Embryonic facial prominence (tissue), 1 donor: ENCODE measurements at regions not wholly inside any gene's neighbourhood (a gene's known extent, or its start where the extent isn't known, plus 50 kb on each side); places are given as distances from the start of the nearest gene placed in this dataset.

Source experiments
- DNase-seq: peaks from one replicate; pipeline ENCODE4 v3.0.0-alpha.2; 2016; ENCODE audit errors: extremely low spot score

DNA sequence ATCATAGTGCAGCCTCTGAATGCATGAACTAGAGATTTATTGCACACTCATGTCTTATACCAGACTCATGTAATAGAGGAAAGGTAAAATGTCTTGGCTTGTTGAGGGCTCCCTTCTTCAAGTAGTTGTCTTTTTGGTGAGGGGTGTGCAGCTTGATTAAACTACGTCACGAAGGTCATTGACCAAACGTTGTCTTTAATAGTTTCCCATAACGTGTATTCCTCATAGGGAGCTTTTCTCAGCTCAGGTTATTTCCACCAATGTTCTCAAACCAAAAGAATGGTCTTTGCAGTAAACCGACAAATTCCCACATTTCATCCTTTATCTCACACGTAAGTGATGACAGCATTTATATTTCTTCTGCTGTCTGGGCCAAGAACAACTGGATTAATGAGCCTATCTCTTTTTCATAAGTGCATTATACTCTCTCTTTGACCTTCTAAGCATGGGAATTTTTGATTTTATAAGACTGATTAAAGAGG, 547.7 kb upstream of the ZEB2 start:
- no peak for DNase-seq

DNA sequence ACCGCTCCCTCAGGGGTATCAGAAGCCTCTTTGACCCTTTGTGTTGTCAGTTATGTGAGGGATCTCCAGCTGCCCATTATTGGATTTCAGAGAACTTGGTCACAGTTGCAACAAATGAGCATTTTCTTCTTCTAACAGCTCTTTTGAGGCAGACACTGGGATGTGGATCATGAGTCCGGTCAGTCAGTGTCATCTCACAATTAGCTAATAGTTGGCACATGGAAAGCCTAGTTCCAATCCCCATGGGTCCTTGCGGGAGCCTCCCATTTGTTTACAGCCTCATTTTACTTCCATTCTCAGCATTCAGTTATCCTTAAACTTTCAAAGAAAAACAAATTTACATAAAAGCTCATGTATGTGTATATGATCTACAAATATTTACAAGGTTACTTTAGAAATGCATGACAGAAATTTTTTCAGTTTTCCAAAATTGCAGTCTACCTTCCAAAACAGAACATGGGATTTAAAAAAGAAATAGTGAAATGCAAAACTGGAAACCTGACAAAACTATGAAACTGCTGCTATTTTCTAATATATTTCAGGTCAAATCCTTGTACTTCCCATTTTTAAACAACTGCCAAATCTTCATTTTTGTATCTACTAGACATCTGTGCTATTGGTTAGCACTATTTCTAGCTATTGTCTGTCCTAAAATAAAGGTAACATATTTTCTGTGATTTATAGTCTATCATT, 547.1 kb upstream of the ZEB2 start:
- no peak for DNase-seq

DNA sequence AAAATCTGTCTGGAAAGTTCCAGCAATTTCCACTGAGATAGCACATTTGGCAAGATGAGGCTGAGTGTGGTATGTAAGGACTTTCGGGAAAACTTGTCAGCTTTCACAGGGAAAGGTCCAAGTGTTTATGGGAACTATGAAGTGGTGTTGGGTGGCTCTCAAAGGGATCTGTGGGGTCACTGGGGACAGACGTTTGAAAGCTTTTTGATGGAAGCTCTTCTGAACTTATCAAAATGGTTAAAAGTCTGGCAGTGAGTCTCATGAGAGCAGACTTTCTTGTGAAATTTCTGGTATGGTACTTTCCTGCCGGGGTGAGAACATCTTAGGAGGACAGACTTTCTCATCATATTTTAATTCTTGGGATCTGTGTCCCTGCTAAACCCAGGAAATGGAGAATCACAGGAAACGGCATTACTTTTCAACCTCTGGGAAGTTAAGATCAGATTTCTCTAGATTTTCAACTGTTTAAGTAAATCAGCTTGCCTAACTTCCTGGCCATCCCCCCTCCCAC, 546.3 kb upstream of the ZEB2 start:
- DNase-seq = no peak

DNA sequence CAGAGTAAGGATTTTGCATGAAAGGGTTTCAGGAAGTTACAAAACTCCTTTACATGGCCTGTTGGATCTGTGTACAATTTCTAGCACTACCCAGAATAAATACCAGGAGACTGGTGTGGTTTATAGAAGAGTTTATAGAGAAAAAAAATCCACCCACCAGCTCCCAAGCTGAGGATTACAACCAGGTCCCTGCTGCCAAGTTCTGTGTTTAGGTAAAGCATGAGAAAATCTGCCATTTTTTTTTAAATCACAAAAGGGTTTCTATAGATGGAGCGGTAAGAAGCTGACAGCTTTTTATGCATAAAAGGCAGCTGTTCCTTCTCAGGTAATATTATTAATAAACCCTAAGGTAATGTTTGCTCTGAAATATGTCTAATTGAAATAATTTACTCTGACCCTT, 545.4 kb upstream of the ZEB2 start:
- DNase-seq = no peak

DNA sequence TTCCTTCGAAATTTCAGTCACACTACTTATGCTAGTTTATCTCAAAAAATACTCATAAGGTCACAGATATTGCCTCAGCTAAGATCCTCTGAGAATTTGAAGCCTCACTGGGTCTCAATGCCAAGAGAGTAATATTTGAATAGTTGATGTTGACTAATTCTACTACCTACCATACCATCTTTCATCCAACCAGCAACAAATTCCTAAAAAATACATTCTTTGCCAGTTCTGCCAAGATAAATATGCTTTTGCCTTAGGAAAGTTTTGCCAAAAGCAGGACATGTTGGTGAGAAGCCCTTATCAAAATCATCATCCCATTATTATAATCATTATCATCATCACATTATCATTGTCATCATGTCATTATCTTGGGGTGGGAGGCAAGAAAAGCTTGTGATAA, 544.6 kb upstream of the ZEB2 start:
- DNase-seq = no peak

DNA sequence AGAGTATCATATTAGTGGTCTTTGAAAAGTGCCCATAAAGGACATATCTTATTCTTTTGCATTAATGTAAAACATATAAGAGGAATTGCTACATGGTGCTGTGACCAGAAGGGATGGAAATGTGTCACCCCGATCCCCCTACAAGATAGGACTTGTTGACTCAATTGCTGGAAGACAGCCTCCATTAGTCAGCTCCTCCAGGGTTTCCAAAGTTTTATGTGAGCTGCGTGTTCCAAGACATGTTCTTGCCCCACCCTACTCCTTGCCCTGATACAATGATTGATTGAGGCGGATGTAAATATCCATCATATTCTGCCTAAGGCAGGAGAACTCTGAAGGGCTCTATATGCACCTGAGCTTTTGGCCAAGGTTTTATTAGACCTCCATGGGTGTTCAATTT, 541.0 kb upstream of the ZEB2 start:
- DNase-seq = no peak

DNA sequence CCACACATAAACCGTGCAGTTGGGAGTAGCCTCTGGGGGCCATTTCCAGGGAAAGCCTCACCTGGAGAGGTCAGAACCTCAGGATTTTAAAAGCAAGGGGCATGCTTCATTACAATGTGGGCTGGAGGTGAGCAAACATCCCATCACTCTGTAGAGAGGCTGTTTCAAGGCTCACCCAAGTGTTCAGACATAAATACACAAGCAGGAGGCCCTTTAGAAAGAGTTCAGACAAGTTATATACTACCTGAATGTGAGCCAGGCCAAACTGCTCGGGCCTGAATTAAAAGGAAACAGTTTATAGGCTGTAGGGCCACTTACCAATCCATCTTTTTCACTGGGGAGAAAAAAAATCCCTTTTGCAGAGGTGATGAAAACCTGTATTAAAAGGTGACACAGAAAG, 540.0 kb upstream of the ZEB2 start:
- DNase-seq = no peak

DNA sequence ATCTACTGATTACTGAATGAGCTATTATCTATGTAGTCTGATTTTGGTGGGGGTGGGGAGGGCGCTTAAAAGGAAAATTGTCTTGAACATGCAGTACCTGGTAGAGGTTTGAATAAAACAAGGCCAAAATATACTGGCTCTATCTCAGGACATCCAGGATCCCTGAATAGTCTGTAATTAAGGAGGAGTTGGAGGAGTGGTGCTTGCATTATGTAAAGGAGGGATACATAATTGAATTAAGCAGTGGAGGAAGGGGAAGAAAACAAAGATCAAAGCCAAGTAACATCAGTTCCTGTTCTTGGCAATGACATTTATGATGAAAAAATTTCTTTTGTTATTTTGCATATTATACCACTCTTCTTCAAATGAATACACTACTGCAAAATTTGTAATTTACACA, 539.4 kb upstream of the ZEB2 start:
- DNase-seq = no peak

DNA sequence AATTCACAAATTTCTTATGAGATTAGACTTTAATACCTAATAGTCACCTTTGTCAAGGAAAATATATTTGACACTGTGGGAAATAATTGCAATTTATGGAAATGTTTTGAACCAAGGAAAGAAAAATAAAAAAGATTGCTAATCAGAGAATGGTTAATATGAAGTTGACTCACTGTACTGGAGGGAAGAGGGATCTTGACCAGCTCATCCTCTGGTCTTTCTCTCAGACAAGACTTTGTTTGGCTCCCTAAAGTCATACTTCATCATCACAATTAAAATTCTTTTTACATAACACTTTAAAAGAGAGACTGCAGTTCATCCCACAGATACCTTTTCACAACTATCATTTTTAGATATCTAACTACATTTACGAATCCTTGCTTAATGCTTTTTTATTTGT, 538.5 kb upstream of the ZEB2 start:
- DNase-seq = no peak

DNA sequence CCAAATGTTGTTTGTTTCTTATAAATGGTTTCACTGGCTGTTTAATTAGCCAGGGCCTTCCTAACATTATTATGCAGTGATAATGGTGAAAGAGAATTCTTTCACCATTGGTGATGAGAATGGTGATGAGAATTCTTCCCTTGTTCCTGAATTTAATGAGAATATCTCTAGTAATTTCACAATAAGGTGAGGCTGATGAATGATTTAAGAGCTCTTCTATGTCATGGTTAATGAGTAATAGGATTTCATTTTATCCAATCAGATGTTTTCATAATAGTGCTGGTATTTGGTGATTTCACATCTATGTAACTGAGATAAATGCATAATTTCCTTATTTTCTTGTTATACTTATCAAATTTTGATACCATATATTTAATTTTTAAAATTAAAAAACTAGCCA, 535.7 kb upstream of the ZEB2 start:
- no peak for DNase-seq

DNA sequence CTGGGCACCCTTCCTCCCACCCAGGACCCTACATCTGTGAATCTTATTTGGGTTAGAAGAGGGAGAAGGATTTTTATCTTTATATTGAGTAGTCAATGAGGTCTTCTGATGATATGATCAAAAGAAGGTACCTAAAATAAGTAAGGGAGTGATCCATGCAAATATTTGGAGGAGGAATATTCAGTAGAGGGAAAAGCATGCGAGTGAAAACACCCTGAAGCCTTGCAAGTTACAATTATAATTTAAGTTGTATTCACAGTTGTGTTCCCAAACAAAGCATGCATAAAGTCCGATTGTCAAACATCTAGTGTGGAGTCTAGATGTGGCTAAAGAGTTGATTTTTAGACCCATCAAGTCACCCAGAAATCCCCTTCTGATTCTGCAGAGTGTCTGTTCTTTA, 530.2 kb upstream of the ZEB2 start:
- DNase-seq = no peak

DNA sequence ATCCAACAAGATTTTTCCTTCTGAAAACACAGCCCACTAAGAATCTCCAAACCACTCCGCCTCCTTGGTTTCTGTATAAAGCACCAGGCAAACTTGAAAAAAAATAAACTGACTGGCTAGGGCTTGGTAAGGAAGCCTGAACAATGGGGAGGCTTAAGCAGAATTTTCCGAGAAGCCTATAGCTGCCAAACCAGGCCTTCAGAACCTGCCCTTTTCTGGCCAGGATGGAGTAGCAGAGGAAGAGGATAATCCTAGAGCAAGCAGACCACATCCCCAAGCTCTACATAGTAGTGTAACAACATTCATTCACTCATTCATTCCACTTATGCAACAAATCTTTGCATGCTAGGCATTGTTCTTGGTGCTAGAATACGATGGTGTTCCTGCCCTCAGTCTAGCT, 529.6 kb upstream of the ZEB2 start:
- DNase-seq = no peak

DNA sequence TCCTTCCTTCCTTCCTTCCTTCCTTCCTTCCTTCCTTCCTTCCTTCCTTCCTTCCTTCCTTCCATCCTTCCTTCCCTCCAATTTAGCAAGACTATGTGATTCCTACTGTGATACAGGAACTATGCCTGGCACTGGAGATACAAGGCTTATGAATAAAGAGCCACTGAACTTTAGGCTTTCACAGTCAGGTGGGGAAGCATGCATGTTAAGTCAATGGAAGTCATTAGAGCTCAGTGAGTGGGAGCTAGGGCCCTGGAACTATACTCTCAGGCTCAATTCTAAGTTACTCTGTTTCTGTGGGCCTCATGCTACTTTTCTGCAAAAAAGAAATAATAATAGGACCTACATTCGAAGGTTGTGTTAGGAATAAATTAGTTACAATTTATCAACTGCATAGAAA, 527.6 kb upstream of the ZEB2 start:
- DNase-seq = no peak

DNA sequence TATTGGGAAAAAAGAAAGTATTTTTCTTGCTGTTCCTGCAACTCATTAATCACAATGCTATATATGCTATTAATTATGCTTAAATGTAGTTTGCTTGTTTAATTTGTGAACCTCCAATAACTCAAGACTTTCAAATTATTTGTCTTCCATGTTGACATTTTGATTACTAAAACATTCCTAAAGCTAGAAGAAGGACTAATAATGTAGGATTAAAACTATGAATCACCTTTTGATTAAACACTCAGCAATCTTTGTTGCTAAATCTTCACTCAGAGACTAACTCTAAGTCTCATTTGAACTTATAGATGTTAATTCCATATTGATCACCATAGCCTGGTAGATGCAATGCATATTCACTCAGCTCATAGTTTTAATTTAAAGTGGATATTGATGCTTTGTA, 524.6 kb upstream of the ZEB2 start:
- DNase-seq = no peak

DNA sequence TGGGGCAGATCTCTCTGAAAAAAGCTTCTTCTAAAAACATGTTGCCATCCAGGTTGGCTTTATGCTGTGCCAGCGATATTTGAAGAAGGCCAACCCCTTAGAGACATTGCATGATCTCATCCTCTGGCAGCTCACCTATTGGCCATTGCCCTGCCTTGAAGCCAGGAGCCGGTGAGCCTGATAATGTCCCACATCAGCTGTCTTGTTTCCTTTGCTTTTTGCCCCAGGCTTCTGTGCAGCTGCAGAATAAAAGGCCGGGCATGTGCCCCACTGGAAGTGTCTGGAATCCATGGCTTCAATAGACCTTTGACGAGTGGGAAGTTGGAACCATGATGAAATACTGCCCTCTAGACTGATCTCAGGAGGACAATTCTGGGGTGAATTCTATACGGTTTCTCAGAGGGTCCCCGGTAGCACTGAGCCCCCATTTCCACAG, 523.5 kb upstream of the ZEB2 start:
- DNase-seq = no peak

DNA sequence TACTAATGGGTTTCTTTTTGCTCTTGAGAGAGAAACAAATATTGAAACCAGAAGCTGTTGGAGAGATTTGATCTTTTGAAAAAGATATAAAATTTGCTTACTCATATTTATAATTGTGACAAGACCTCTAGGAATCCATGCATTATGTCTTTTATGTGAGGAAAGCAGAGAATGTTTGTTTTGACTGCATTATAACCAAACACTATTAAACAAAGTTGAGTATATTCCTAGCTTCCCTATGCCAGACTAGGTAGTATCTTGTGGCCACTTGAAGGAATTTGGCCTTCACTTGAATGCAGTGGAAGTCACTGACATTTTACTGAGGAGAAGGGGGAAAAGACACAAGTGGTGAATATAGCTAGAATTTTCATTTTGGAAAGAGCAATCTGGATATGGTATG, 521.8 kb upstream of the ZEB2 start:
- DNase-seq = no peak

DNA sequence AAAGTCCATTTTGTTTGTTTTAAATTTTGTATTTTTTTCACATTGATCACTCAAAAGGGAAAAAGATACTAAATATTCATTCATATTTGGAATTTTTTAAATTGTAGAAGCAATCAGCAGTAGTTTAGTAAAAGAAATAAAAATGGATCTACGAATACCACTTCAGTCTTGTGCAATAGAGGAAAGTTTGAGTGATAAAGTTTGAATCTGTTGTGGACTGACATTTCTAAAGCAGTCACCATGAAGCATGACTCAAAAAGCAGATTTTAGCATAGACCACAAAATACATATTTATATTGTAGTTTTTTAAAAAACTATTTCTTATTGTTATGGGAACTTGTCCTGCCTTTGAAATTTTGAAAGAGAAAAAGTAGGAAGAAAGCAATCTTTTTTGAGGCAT, 520.5 kb upstream of the ZEB2 start:
- DNase-seq = no peak

DNA sequence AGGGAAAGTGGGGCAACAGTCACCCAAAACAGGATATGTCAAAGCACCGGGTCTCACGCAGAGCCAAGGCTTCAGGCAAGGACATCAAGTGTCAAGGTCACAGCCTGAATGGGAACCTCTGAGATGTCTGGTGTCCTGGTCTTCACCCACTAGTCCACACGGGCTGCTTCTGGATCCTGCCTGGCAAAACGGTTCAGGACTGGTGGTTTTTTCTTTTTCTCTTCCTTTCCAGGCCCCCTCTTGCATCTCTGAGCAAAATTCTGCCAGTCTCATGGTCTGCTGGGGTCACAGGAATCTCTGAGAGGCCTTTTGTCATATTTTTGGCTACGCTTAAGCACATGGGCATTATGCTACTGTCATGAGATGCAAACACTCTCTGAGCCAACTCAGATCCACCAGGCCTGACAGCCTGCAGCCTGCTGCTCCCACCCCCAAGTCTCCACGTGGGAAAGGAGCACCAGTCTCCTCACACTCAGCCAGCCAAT, 518.2 kb upstream of the ZEB2 start:
- no peak for DNase-seq

DNA sequence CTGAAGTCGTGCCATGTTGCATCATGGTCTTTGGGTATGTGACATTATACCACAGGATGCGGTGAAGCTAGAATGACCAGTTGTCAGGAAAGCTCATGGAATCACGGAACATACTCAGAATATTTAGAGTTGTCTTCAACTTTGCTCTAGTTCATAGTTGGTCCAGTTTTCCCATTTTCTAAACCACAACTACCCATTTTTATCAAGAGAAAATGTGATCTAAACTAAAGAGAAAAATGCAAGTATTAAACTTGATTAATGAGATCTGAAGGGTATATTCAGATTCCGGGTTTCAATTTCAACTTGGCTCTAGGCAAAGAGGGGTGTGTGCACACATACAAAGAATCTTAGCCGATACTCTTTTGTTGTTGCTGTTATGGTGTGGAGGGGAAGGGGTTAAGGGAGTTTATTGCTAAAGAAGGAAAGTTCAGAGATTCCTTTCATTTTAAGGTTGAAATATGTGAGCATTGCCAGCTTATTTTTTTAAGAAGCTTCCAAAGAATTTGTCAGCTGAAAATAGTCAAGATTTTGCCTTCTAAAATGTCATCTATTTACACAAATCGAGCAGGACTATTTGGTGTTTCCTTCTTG, 516.6 kb upstream of the ZEB2 start:
- no peak for DNase-seq

DNA sequence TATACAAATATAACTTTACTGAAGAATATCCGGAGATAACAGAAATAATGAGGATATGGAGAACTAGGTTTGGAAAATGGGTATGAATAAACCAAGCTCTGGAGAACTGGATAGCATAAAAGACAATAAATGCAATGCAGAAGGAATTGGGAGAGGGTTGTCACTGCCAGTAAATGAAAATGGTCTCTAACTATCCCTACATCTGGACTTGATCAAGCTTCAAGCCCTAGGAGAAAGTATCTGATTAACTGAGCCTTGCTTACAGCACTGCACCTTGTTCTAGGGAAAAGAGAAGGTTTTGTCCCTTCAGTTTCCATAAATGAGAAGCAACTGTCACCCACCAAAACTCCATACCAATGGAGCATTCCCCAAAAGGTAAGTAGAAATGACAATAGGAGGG, 514.6 kb upstream of the ZEB2 start:
- no peak for DNase-seq

DNA sequence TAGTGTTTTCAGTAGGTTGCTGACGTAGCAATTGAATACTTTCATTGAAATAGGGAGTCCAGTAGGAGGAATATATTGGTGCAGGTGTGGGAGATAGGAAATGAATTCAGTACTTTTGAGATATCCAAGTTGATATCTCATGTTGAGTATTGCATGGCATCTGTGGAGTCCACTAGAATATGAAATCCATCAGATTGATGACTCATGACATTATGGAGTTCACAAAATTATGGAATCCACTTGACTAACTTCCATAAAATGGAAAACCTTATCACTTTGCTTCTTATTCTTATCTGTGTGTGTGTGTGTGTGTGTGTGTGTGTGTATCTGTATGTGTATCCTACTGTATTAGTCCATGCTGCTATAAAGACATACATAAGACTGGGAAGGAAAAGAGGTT, 513.5 kb upstream of the ZEB2 start:
- DNase-seq = no peak

DNA sequence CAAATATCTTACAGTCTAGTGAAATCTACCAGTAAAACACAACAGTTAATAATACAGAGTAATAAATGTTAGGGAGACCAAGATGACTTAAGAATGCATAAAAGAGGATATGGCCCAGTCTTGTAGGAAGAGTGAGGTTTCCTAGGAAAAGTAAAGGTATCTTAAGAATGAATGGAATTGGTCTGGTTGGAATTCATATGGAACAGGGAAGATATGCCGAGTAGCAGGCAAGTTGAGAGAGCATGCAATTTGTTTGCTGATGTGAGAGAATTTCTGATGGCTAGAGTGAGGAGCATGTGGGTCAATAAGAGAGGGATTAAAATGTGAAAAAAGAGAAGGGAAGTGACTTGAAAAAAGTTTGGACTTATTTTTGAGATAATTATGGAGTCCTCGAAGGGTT, 512.9 kb upstream of the ZEB2 start:
- DNase-seq = no peak

DNA sequence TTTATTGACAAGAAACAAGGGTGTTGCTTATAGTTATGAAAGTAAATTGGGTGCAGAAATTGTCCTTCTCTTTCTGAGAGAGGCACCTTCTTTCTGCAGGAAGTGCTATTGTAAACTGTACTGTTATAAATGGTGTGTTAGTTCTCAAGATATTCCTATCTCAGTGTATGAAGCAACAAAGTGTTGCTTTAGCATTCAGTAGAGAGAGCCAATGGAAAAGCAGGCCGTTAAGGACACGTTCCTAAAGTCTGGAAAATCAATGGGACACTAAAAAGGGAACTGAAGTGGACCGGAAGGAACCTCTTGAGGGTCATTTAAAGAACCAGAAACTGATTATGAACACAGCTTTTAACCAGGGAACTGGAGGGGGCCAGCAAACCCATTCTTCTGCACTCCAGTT, 510.0 kb upstream of the ZEB2 start:
- DNase-seq = no peak

DNA sequence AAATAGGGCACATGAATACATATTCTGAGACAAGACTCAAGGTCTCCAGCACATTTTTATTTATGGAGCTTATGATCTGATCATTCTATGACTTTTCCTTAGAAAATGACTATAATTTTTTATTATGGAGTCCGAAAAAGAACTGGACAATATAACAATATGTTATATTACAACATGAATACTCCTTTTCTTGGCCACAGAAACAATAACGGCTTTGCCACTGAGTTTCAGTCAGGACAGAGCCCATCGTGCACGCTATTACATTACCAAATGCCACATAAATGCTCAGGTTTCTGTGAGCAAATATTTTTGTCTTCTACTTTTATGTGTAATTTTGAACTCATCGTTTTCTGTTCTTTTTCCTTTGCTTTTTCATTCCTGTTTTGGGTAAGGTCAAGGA, 509.2 kb upstream of the ZEB2 start:
- DNase-seq = no peak
